CD4-positive, alpha-beta T cell (primary cell): ENCODE measurements at regions not wholly inside any gene's neighbourhood (a gene's known extent, or its start where the extent isn't known, plus 50 kb on each side); places are given as distances from the start of the nearest gene placed in this dataset.

Experiments used
- ATAC-seq: fragments of 200-7000 bp; cut with Tn5 transposase; one replicate; pipeline ENCODE4 v1.10.0; 2022; ENCODE audit warnings: mild to moderate bottlenecking; ENCODE audit not compliant: poor library complexity
- CTCF ChIA-PET: fragments of 350-600 bp; sonication (Branson Sonifier 250); formaldehyde crosslinking; loops from one replicate; lab custom pipeline; 2021; ENCODE audit warnings: antibody characterized with exemption, inconsistent platforms; lab: Charles Lee
- POLR2A ChIA-PET: fragments of 350-600 bp; sonication (Branson Sonifier 250); formaldehyde crosslinking; loops from one replicate; lab custom pipeline; 2021; ENCODE audit warnings: antibody characterized with exemption, inconsistent platforms; lab: Charles Lee
- DNase-seq, 14 experiments: peaks; one replicate each; pipeline ENCODE4 v3.0.0-alpha.2; 2013 to 2020; ENCODE audit warnings: mixed read lengths in 2 of 14
- H3K27ac ChIP-seq, 2 donors: one replicate each; pipeline versions ENCODE4 v1.5.1 to v1.7.0; 2013; ENCODE audit warnings: low read length in 2 of 2, low read depth in 1 of 2, mild to moderate bottlenecking in 1 of 2
- H3K27me3 ChIP-seq, 2 experiments: 1 replicate in 1 of 2; 2 replicates in 1 of 2; pipeline versions ENCODE4 v1.6.1 to v1.7.0; 2013; ENCODE audit warnings: low read length in 2 of 2, control low read depth in 1 of 2, mild to moderate bottlenecking in 1 of 2, moderate library complexity in 1 of 2; ENCODE audit not compliant: insufficient read depth in 2 of 2, control insufficient read depth in 1 of 2
- H3K36me3 ChIP-seq: one replicate; pipeline ENCODE4 v1.6.1; 2013; ENCODE audit warnings: low read length, control low read depth; ENCODE audit not compliant: insufficient read depth
- H3K4me1 ChIP-seq: one replicate; pipeline ENCODE4 v1.6.1; 2013; ENCODE audit warnings: low read length, control low read depth; ENCODE audit not compliant: insufficient read depth
- H3K4me3 ChIP-seq: one replicate; pipeline ENCODE4 v1.5.1; 2013; ENCODE audit warnings: mild to moderate bottlenecking, low read length, moderate library complexity
- H3K9me3 ChIP-seq, 2 experiments: 1 replicate in 1 of 2; 2 replicates in 1 of 2; pipeline versions ENCODE4 v1.6.1 to v1.7.0; 2013; ENCODE audit warnings: low read length in 2 of 2, mild to moderate bottlenecking in 2 of 2, control low read depth in 1 of 2, moderate library complexity in 1 of 2; ENCODE audit not compliant: control insufficient read depth in 1 of 2, insufficient read depth in 1 of 2
- H3K27ac Mint-ChIP-seq: one replicate; pipeline ENCODE4 v1.8.0; 2020; ENCODE audit warnings: mixed read lengths
- H3K27me3 Mint-ChIP-seq: one replicate; pipeline ENCODE4 v1.8.0; 2021; ENCODE audit warnings: mixed read lengths
- H3K36me3 Mint-ChIP-seq: one replicate; pipeline ENCODE4 v1.8.0; 2021; ENCODE audit warnings: low read depth, mixed read lengths
- H3K4me1 Mint-ChIP-seq: one replicate; pipeline ENCODE4 v1.8.0; 2021; ENCODE audit warnings: low read depth, mixed read lengths
- H3K4me3 Mint-ChIP-seq: one replicate; pipeline ENCODE4 v1.8.0; 2020; ENCODE audit warnings: mild to moderate bottlenecking, mixed read lengths
- H3K9me3 Mint-ChIP-seq: one replicate; pipeline ENCODE4 v1.8.0; 2020; ENCODE audit warnings: mixed read lengths
- intact Hi-C, 2 experiments: fragments of 100-400 bp; cut with DNase I in 1 of 2; cut with micrococcal nuclease in 1 of 2; formaldehyde crosslinking; loops; one replicate each; pipeline versions ENCODE4 v1.15.1 to v1.9.0; 2023 to 2025; cut with DNase I, micrococcal nuclease
- TF ChIP-seq, protein P1 (sequence below): fragments of 200-600 bp; IDR thresholded peaks from one replicate; pipeline ENCODE4 v1.8.0; 2022; ENCODE audit warnings: antibody characterized with exemption, mild to moderate bottlenecking

DNA sequence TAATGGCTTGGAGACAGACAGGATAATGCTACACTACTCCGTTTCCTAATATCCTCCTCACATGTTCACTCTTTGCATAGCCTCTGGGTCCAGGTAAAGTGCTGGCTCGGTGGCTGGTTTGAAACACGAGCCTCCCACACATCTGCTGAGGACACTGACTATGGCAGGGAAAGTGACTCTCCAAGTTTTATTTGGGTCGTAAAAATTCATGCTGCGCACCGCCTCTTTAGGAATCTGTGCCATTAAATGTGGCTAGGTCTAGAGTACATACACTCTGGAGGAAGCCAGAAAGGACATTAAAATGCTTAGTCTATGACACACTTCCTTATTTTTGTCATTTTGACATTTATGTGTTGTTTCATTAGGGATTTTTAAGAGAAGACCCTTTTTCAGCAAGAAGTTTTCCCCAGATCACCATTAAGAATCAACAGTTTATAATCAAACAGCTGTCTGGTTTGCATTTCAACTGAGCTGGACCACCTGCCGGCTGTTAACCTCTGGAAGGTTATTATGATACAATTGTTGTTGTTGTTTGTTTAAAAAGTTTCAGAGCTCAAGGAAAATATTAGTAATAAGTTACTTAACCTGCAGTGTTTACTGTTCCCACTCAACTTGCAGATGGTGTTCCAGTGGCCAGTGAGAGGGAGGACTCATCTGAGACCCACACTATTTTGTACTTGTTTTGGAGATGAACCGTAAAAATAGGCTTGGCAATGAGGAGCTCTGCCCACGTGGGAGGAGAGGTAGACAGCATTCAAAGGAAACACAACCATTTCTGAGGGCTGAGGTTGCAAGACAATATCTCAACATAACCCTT is 443.3 kb upstream of the MEIS1 start:
- Mint-ChIP-seq H3K27ac (no peak overlapping the region), H3K4me1 (no peaks in the 10 kb centered on the region), H3K4me3 (no peak overlapping the region), H3K9me3 (no peaks in the 10 kb centered on the region), H3K27me3 (peaks cover 1% of the 10 kb centered on the region), H3K36me3 (no peaks in the 10 kb centered on the region)
- TF ChIP-seq, protein P1, sequence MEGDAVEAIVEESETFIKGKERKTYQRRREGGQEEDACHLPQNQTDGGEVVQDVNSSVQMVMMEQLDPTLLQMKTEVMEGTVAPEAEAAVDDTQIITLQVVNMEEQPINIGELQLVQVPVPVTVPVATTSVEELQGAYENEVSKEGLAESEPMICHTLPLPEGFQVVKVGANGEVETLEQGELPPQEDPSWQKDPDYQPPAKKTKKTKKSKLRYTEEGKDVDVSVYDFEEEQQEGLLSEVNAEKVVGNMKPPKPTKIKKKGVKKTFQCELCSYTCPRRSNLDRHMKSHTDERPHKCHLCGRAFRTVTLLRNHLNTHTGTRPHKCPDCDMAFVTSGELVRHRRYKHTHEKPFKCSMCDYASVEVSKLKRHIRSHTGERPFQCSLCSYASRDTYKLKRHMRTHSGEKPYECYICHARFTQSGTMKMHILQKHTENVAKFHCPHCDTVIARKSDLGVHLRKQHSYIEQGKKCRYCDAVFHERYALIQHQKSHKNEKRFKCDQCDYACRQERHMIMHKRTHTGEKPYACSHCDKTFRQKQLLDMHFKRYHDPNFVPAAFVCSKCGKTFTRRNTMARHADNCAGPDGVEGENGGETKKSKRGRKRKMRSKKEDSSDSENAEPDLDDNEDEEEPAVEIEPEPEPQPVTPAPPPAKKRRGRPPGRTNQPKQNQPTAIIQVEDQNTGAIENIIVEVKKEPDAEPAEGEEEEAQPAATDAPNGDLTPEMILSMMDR = no peak
- Histone ChIP-seq H3K9me3 (no peaks in the 10 kb centered on the region), H3K4me1 (no peaks in the 10 kb centered on the region), H3K4me3 (no peak overlapping the region), H3K36me3 (no peaks in the 10 kb centered on the region), H3K27me3 (no peaks in the 10 kb centered on the region), H3K27ac (no peak overlapping the region)
- DNase-seq = no peak
- POLR2A ChIA-PET = no interaction called here
- intact Hi-C loops = no loop called here
- CTCF ChIA-PET = no interaction called here
- no peak for ATAC-seq

DNA sequence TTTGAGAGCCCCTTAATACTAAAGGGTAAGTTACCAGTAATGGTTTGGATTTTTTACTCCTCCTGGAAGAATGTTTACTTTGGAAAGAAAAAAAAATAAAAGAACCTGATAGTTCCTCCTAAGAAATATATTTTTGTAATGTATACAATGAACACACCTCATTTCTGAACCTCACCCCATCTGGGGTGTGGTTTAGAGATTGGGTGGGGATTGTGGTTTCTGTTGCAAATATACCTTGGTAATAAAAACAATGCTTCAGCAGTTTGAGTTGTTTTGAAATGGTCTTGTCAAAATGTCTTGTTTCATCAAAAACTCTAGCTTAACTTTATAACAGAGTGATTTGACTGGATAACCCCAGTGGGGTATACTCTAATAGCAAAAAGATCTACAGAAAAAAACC is 448.9 kb upstream of the MEIS1 start:
- Mint-ChIP-seq H3K36me3 (no peaks in the 10 kb centered on the region), H3K4me1 (no peaks in the 10 kb centered on the region), H3K4me3 (no peak overlapping the region), H3K27ac (no peak overlapping the region), H3K27me3 (no peaks in the 10 kb centered on the region), H3K9me3 (peaks cover 5% of the 10 kb centered on the region)
- Histone ChIP-seq H3K9me3 (no peaks in the 10 kb centered on the region), H3K4me1 (no peaks in the 10 kb centered on the region), H3K27me3 (no peaks in the 10 kb centered on the region), H3K27ac (no peak overlapping the region), H3K36me3 (no peaks in the 10 kb centered on the region), H3K4me3 (no peak overlapping the region)
- POLR2A ChIA-PET = no interaction called here
- intact Hi-C loops = no loop called here
- TF ChIP-seq, protein P1 = no peak
- ATAC-seq (no peak), DNase-seq (no peak)
- CTCF ChIA-PET = no interaction called here

DNA sequence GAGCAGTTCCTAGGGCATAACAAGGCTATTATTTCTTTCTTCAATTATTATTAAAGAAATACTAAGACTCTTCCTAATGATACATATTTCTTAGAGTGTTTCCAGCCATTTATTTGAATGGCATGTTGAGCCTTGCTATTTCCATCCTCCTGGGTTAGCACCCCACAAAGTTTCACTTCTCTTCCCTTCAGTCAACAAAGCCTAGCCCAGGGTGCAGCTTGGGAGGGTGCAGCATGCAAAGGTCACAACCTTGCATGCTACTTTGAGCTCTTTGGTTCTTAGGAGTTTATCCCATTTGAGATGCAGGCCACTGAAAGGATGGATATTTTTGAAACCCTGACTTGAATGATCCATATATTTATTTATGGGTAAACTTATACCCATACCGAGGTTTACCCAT is 454.4 kb upstream of the MEIS1 start:
- ChIA-PET CTCF (no interaction called here), POLR2A (no interaction called here)
- DNase-seq = no peak
- no peak overlapping the region for H3K27ac Mint-ChIP-seq
- H3K9me3 Mint-ChIP-seq = peaks cover 10% of the 10 kb centered on the region
- no peak for ATAC-seq
- Histone ChIP-seq H3K4me3 (no peak overlapping the region), H3K27ac (no peak overlapping the region), H3K36me3 (no peaks in the 10 kb centered on the region), H3K27me3 (no peaks in the 10 kb centered on the region), H3K9me3 (no peaks in the 10 kb centered on the region), H3K4me1 (no peaks in the 10 kb centered on the region)
- H3K36me3 Mint-ChIP-seq = no peaks in the 10 kb centered on the region
- no peaks in the 10 kb centered on the region for H3K27me3 Mint-ChIP-seq
- no peak overlapping the region for H3K4me3 Mint-ChIP-seq
- intact Hi-C loops = no loop called here
- TF ChIP-seq, protein P1 = no peak
- no peaks in the 10 kb centered on the region for H3K4me1 Mint-ChIP-seq
